ENCODE measurements at regions not wholly inside any gene's neighbourhood (a gene's known extent, or its start where the extent isn't known, plus 50 kb on each side); places are given as distances from the start of the nearest gene placed in this dataset.
"Not testable (repeated sequence)": the region's sequence is repeated elsewhere in the genome, so short reads cannot be mapped to it uniquely, and the experiment has no call there.

- DNase-seq: no peak
Measured at GRCh38 chr7:28330384-28331070, 81.8 kb upstream of the CREB5 start.

- no peak for DNase-seq
Measured at GRCh38 chr7:28332046-28332445, 80.3 kb upstream of the CREB5 start.

GRCh38 chr7:28333548-28333947, 78.8 kb upstream of the CREB5 start:
- not testable (repeated sequence) for DNase-seq

GRCh38 chr7:28336806-28337205, 75.5 kb upstream of the CREB5 start:
- no peak for DNase-seq

DNA sequence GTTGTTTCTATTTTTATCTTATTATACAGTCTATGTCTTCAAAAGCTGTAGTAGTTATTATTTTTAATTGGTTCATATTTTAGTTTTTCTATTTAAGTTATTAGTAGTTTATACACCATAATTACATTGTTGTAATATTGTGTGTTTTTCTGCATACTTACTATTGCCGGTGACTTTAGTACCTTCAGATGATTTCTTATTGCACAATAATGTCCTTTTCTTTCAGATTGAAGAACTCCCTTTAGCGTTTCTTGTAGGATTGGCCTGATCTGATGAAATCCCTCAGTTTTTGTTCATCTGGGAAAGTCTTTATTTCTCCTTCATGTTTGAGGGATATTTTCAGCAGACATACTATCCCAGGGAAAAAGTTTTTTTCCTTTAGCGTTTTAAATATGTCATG, 74.3 kb upstream of the CREB5 start:
- no peak for DNase-seq

- DNase-seq: no peak
Measured at GRCh38 chr7:28343462-28343861, 68.9 kb upstream of the CREB5 start.

DNA sequence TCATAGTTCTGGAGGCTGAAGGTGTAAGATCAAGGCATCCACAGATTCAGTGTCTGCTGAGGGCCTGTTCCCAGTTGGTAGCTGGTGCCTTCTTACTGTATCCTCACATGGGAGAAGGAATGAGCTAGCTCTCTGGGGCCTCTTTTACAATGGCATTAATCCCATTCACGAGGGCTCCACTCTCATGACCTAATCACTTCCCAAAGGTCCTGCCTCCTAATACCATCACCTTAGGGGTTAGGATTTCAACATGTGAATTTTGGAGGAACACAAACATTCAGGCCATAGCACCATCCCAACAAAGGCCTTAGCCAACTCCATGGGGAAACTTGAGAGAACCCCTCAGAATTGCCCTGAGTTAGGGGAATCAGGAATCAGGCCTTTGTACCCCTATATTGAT, 66.1 kb upstream of the CREB5 start:
- DNase-seq: no peak

DNA sequence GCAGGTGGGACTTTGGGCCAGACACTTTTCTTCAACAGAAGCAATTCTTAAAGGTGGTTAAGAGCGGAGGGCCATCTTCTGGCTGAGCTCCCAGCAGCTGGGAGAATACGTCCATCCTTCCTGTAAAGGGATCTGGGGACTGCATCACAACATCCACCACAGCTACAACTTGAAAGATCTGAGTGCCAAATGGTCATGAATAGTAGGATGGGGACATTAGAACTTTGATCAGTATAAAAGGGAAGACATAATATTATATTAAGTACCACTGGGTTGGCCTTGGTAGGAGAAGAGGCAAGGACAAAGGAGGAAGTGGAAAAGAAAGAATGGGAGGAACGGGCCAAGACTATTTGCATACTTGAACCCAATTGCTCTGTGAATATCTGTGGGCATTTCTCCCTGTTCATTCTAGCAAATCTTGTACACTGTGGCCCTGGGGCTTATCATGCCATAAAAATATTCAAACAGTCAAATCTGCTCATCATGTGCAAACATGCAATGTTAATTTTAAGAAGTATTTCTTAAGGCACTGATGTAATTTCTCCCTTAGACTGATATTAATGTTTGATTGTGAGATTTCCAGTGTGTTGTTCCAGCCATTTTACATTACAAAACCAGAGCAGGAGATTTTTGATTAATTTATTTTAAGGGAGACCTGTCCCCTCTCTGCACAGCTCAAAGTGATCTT, 65.5 kb upstream of the CREB5 start:
- DNase-seq: no peak

DNA sequence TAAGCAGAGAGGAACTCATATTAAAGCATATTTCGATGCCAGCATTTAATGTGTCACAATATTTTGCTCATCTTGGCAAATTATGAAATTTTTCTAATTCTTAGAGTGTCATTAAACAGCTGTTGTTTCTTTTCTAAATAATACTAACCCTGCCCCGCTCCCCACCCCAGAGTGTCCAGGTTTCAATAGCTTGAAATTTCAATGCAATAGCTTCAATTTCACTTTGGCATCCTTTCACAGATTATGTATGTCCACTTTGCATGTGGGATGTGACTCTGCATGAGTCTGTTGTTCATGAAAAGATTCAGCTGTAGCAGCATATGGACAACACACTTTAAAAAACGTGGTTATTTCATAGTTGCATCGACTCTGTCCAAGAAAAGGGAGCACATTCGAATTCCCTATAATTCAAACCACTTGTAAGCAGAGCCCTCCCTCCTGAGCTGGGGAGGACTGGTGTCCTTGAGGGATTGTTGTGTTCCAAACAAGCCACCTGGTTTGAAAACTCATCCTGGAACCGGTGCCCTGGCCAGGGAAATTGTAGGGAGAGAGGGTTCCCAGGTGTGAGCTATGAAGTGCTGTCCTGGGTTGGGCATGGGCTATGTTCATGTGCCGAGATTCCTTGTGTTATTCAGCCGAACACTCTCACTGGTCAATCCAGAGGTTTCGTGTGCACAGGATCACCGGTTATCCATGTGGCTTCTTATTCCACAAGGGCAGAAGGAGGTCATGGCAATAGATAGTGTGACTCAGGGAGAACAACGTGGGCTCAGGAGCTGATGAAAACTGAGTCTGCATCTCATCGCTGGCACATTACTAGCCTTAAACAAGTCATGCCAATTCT, 64.6 kb upstream of the CREB5 start:
- DNase-seq: no peak

- DNase-seq: no peak
Measured at GRCh38 chr7:28348636-28349035, 63.7 kb upstream of the CREB5 start.

DNA sequence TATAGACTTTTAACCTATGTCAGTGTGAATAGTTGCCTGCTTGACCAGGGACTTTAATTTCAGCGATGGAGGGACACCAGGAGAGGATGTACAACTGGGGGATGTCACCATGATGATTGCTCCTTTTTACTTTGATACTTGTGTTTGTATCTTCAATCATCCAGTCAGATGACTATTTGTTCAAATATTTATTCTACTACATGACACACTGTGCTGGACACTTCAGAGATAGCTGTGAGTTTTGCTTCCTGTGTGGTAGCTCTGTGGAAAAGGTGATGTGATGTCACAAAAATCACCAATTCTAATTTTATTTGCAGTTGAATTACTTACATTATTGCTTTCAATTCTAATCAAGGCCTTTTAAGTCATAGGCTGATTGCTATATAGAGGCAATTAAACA, 62.7 kb upstream of the CREB5 start:
- DNase-seq: no peak

GRCh38 chr7:28350662-28351061, 61.7 kb upstream of the CREB5 start:
- DNase-seq: no peak

DNA sequence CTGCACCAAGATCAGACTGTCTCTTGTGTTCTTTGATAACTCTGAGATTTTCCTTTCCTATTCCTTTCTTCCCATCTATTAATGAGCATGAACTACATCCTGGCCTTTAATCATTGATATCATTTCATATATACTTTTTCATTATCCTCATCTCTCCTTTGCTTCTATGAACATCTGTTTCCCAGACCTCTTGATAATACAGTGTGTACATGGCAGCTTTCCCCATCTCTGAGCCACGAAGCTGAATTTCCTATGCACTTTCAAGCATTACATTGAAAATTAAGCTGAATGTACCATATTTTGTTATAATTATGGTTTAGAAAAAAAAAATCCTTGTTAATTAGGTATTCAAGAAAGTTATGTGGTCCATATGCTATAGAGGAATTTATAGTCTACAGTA, 60.9 kb upstream of the CREB5 start:
- DNase-seq: no peak

DNA sequence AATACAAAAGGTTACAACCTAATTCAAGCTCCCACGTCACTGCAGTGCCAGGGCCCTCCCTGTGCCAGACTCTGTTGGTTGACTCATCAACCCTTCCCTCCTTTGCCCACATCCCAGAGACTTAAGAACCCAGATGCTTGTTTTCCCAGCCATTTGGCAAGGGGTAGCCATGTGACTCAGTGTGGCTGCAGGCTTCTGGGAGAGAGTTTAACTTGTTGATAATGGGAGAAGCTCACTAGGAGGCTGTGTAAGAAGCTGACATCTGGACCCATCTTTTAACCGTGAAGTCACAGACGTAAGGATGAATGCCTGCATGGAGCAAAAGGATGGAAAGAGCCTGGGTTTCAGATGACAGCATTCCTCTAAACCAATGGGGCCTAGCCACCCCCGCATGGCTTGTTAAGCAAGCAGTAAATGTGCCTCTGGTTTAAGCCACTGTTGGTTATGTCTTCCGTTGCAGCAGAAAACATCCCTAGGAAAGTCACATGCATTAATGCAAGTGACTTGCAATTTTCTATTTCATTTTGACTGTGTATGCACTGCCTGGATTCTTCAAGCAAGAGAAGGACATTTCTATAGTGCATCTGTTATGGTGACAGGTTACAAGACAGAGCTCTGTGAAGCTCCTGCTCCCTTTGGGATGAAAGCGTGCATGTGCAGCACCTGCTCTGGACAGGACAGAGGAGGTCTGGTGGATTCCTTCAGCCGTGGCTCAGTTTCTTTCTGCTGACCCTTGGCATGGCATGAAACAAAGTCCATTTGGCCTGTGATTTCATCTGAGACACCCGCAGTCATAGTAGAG, 57.5 kb upstream of the CREB5 start:
- no peak for DNase-seq

GRCh38 chr7:28355635-28356319, 56.5 kb upstream of the CREB5 start:
- DNase-seq: no peak

DNA sequence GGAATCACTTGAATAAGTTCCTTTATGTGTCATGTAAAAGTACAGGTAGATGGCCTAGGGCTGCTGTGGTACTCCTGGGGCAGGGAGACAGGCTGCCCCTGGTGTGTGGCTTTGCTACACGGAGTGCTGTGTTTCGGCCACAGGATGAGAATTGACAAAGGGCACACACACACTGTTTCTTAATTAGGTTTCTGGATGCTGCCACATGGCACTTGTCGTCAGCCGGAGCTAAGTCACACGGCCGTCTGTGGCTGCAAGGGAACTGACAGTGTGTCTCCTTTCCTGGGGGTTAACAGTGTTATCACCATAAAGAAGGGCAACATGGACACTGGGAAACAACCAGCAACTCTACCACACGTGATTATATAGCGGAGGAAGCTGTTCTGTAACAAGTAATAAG, 55.7 kb upstream of the CREB5 start:
- no peak for DNase-seq

GRCh38 chr7:28358423-28358868, 53.9 kb upstream of the CREB5 start:
- DNase-seq: no peak

DNA sequence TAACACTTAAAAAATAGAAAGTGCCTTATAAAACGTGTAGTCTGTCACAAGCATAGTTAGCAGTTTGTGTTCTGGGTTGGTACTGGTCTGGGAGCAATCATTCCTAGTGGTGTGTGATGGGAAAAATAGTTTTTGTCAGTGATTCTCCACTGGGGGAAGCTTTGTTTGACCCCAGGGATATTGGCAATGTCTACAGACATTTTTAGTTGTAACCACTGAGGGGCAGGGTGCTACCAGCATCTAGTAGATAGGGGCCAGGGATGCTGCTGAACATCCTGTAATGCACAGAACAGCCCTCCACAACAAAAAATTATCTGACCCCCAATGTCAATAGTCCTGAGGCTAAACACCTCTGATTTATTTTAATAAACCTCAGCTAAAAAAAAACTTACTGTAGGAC, 51.6 kb upstream of the CREB5 start:
- no peak for DNase-seq

GRCh38 chr7:28361551-28361950, 50.8 kb upstream of the CREB5 start:
- no peak for DNase-seq

DNA sequence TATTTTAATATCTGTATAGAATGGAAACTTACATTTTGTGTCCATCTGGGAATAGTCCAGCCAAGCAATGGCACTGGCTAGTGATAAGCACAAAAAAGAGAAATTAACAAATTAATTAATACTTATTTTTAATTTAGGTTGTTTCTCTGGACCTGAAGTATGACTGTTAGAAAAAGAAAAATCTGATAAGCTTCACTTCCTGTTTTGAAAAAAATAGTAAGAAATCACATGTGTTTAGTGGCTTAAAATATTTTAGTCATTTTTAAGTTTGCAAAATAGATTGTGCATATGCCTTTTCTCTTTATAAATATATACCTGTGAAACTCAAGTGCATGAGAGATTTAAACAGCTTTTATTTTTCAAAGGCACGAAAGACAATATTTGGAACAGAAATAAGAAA, 50.1 kb upstream of the CREB5 start:
- DNase-seq: no peak

All from stimulated activated CD4-positive, alpha-beta T cell treated with anti-CD3 and anti-CD28 coated beads, Interleukin-12 subunit alpha, Interleukin-12 subunit beta, amount 100 ng/mL, for 4 hours (primary cell).